ENCODE measurements at regions not wholly inside any gene's neighbourhood (a gene's known extent, or its start where the extent isn't known, plus 50 kb on each side); places are given as distances from the start of the nearest gene placed in this dataset.

- no peak for DNase-seq (ENCODE audit: low read depth in 1 of 2, low spot score in 1 of 2)
- Histone ChIP-seq H3K27me3 (no peaks in the 10 kb centered on the region), H3K4me3 (no peak overlapping the region), H3K4me1 (ENCODE audit: low read depth) (no peaks in the 10 kb centered on the region), H3K36me3 (no peaks in the 10 kb centered on the region), H3K27ac (no peak overlapping the region), H3K9me3 (ENCODE audit: low read depth) (no peaks in the 10 kb centered on the region)
- TF ChIP-seq, protein P1, sequence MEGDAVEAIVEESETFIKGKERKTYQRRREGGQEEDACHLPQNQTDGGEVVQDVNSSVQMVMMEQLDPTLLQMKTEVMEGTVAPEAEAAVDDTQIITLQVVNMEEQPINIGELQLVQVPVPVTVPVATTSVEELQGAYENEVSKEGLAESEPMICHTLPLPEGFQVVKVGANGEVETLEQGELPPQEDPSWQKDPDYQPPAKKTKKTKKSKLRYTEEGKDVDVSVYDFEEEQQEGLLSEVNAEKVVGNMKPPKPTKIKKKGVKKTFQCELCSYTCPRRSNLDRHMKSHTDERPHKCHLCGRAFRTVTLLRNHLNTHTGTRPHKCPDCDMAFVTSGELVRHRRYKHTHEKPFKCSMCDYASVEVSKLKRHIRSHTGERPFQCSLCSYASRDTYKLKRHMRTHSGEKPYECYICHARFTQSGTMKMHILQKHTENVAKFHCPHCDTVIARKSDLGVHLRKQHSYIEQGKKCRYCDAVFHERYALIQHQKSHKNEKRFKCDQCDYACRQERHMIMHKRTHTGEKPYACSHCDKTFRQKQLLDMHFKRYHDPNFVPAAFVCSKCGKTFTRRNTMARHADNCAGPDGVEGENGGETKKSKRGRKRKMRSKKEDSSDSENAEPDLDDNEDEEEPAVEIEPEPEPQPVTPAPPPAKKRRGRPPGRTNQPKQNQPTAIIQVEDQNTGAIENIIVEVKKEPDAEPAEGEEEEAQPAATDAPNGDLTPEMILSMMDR (IDR thresholded peaks at IDR 0.05; ENCODE audit: low read depth, low read length), result no peak
Measured at GRCh38 chr20:51098284-51098810, 75.4 kb upstream of the KCNG1 start.

- H3K27ac ChIP-seq, result no peak overlapping the region
- no peaks in the 10 kb centered on the region for H3K36me3 ChIP-seq
- H3K4me1 ChIP-seq (ENCODE audit: low read depth), result peaks cover 3% of the 10 kb centered on the region
- TF ChIP-seq, protein P1 (IDR thresholded peaks at IDR 0.05; ENCODE audit: low read depth, low read length), result no peak
- H3K27me3 ChIP-seq, result no peaks in the 10 kb centered on the region
- no peak overlapping the region for H3K4me3 ChIP-seq
- H3K9me3 ChIP-seq (ENCODE audit: low read depth), result no peaks in the 10 kb centered on the region
- DNase-seq (ENCODE audit: low read depth in 1 of 2, low spot score in 1 of 2), result no peak
Measured at GRCh38 chr20:51097351-51098120, 74.6 kb upstream of the KCNG1 start.

GRCh38 chr20:51096582-51097267 is 73.8 kb upstream of the KCNG1 start:
- DNase-seq (ENCODE audit: low read depth in 1 of 2, low spot score in 1 of 2), result no peak
- Histone ChIP-seq H3K27ac (no peak overlapping the region), H3K4me3 (no peak overlapping the region), H3K27me3 (no peaks in the 10 kb centered on the region), H3K9me3 (ENCODE audit: low read depth) (no peaks in the 10 kb centered on the region), H3K4me1 (ENCODE audit: low read depth) (peaks cover 12% of the 10 kb centered on the region), H3K36me3 (no peaks in the 10 kb centered on the region)
- TF ChIP-seq, protein P1 (IDR thresholded peaks at IDR 0.05; ENCODE audit: low read depth, low read length), result no peak

DNA sequence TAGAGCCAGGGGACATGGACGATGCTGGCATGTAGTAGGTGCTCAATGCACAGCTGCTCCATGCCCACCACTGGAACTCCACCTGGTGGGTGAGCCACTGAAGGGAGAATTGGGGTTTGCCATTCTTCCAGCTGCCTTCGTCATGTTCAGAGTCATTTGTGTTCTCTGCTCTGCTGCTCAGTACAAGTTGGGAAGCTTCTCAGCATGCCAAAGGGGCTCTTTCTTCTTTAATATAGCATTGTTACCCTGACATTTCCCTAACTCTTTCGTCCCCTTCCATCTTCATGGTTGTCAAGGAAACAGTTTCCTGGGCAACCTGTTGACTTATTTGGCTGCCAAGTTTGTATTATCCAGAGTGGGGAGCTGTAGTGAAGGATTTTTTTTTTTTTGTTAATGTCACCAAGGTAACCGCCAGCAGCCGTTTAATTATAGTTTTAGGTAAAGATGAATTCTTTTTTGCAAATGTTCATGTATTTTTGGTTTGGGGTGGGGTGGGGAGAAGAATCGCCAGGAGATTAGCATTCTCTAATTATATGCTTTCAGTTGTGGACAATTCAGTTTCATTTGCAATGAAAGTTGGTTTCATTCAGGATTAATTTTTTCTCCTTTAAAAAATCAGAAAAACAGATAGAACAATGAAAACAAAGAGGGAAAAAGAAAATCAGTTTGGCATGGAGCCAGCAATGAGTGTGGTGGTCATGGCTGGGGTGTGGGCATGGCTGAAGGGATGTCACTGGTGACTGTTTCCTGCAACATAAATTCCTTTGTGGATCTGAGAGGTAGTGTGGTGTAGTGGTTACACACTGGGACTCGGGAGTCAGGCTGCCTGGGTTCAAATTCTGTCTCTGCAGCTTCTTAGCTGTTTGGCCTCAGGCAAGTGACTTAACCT is 73.0 kb upstream of the KCNG1 start:
- no peak overlapping the region for H3K4me3 ChIP-seq
- no peaks in the 10 kb centered on the region for H3K9me3 ChIP-seq (ENCODE audit: low read depth)
- no peak for DNase-seq (ENCODE audit: low read depth in 1 of 2, low spot score in 1 of 2)
- H3K27me3 ChIP-seq, result no peaks in the 10 kb centered on the region
- no peak overlapping the region for H3K27ac ChIP-seq
- TF ChIP-seq, protein P1 (IDR thresholded peaks at IDR 0.05; ENCODE audit: low read depth, low read length), result no peak
- no peaks in the 10 kb centered on the region for H3K36me3 ChIP-seq
- H3K4me1 ChIP-seq (ENCODE audit: low read depth), result peaks cover 16% of the 10 kb centered on the region

DNA sequence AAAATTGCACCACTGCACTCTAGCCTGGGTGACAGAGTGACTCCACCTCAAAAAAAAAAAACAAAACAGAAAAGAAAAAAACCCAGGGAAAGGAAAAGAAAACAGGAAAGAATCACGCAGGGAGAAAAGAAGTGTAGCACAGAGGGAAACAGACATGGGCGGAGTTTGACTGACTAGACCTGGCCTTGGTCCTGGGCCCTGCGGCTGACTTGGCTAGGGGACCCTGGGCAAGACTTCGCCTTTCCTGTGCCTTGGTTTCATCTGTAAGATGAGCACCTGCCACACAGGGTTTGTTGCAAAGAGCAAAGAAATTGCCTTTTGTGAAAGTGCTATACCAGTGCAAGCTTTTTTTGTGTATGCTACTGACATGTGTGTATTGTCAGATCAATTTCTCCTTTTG is 71.3 kb upstream of the KCNG1 start:
- Histone ChIP-seq H3K4me3 (no peak overlapping the region), H3K4me1 (ENCODE audit: low read depth) (peaks cover 16% of the 10 kb centered on the region), H3K36me3 (no peaks in the 10 kb centered on the region), H3K27me3 (no peaks in the 10 kb centered on the region), H3K9me3 (ENCODE audit: low read depth) (no peaks in the 10 kb centered on the region), H3K27ac (no peak overlapping the region)
- peak in 1 of 2 donors; percentile 48 for DNase-seq (ENCODE audit: low read depth in 1 of 2, low spot score in 1 of 2)
- TF ChIP-seq, protein P1 (IDR thresholded peaks at IDR 0.05; ENCODE audit: low read depth, low read length), result no peak
